Left lung (tissue), 4 donors: ENCODE measurements at regions not wholly inside any gene's neighbourhood (a gene's known extent, or its start where the extent isn't known, plus 50 kb on each side); places are given as distances from the start of the nearest gene placed in this dataset.

ENCODE experiments used
- ATAC-seq: fragments of 200-7000 bp; cut with Tn5 transposase; one replicate; pipeline ENCODE4 v1.9.1; 2020; ENCODE audit warnings: moderate library complexity
- DNase-seq, 4 donors: peaks; one replicate each; pipeline ENCODE4 v3.0.0-alpha.2; 2013 to 2020
- H3K27ac ChIP-seq, 2 donors: fragments of 200-600 bp; sonication (generic) in 1 of 2; one replicate each; pipeline versions ENCODE4 v1.5.0 to v1.8.0; 2020 to 2021
- H3K27me3 ChIP-seq, 2 donors: fragments of 200-600 bp; sonication (generic) in 1 of 2; one replicate each; pipeline versions ENCODE4 v1.5.0 to v1.8.0; 2020 to 2021
- H3K36me3 ChIP-seq, 2 donors: fragments of 200-600 bp; sonication (generic) in 1 of 2; one replicate each; pipeline versions ENCODE4 v1.5.0 to v1.8.0; 2020 to 2021
- H3K4me1 ChIP-seq, 2 donors: fragments of 200-600 bp; one replicate each; pipeline ENCODE4 v1.8.0; 2021
- H3K4me3 ChIP-seq, 2 donors: fragments of 200-600 bp; sonication (generic) in 1 of 2; one replicate each; pipeline versions ENCODE4 v1.5.0 to v1.8.0; 2020 to 2021; ENCODE audit warnings: mild to moderate bottlenecking in 1 of 2
- H3K9me3 ChIP-seq, 2 donors: fragments of 200-600 bp; sonication (generic) in 1 of 2; one replicate each; pipeline versions ENCODE4 v1.5.0 to v1.8.0; 2020 to 2021
- intact Hi-C, 2 donors: fragments of 100-400 bp; cut with DNase I; formaldehyde crosslinking; loops; one replicate each; pipeline versions ENCODE4 v1.11.2 to v1.14.2; 2022
- TF ChIP-seq, protein P1 (sequence below), 2 donors: fragments of 200-600 bp; sonication (generic) in 1 of 2; IDR thresholded peaks; one replicate each; pipeline versions ENCODE4 v1.5.0 to v1.8.0; 2021; ENCODE audit warnings: antibody characterized with exemption in 2 of 2
- donor health status: DM: no; HTN: yes; CAD: no.
- donor health status: DM: no; HTN: no; CAD: no.

DNA sequence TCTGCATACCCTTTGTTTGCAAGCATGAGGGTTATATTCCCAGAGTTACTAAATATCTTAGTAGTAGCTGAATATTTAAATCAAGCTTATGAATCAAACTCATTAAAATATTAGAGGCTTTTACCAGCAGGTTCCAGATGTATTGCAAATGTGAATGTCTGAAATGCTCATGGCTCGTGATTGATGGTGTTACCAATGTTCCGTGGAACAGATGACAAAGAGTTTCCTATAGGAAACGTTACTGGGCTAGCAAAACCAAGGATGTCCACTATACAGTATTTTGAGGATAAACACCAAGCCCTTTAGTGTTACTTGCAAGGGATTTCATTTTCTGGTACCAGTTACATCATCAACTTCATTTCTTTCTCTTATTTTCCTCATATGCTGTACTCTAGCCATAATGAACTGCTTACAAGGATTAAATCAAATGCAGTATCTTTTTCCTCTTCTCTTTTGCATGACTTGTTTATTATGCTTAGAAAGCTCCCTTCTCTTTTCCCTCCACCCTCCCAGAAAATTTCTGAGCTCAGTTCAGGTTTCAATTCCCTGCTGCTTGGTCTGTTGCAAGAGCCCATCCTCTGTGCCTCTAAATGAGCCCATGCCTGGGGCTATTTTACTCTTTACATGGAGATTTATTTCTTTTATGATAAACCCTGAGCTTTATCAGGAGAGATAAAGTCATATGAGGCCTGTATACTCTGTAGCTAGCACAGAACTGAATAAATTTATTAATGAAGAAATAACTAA is 1537.1 kb upstream of the GOT2 start:
- ATAC-seq, result no peak
- intact Hi-C loops, result no loop called here

DNA sequence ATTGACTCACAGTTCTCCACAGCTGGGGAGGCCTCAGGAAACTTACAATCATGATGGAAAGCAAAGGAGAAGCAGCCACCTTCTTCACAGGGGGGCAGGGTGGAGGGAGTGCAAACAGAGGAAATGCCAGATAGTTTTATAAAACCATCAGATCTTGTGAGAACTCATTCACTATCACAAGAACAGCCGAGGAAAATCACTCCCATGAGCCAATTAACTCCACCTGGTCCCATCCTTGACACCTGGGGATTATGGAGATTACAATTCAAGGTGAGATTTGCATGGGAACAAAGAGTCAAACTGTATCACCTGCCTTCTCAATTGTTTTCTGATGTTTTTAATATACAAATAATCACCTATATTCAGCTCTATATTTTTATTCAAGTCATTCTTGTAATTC is 1527.3 kb upstream of the GOT2 start:
- H3K9me3 ChIP-seq, result no peaks in the 10 kb centered on the region
- no peak overlapping the region for H3K4me3 ChIP-seq
- no peaks in the 10 kb centered on the region for H3K4me1 ChIP-seq
- H3K27ac ChIP-seq, result no peak overlapping the region
- DNase-seq, result no peak
- no peaks in the 10 kb centered on the region for H3K27me3 ChIP-seq
- no peak for ATAC-seq
- TF ChIP-seq, protein P1, sequence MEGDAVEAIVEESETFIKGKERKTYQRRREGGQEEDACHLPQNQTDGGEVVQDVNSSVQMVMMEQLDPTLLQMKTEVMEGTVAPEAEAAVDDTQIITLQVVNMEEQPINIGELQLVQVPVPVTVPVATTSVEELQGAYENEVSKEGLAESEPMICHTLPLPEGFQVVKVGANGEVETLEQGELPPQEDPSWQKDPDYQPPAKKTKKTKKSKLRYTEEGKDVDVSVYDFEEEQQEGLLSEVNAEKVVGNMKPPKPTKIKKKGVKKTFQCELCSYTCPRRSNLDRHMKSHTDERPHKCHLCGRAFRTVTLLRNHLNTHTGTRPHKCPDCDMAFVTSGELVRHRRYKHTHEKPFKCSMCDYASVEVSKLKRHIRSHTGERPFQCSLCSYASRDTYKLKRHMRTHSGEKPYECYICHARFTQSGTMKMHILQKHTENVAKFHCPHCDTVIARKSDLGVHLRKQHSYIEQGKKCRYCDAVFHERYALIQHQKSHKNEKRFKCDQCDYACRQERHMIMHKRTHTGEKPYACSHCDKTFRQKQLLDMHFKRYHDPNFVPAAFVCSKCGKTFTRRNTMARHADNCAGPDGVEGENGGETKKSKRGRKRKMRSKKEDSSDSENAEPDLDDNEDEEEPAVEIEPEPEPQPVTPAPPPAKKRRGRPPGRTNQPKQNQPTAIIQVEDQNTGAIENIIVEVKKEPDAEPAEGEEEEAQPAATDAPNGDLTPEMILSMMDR (IDR thresholded peaks at IDR 0.05), result no peak
- no peaks in the 10 kb centered on the region for H3K36me3 ChIP-seq
- intact Hi-C loops, result no loop called here

More for the DNA sequence above, 1537.1 kb upstream of the GOT2 start:
- no peaks in the 10 kb centered on the region for H3K36me3 ChIP-seq
- no peaks in the 10 kb centered on the region for H3K27me3 ChIP-seq
- H3K9me3 ChIP-seq, result no peaks in the 10 kb centered on the region
- H3K4me1 ChIP-seq, result no peaks in the 10 kb centered on the region
- no peak overlapping the region for H3K27ac ChIP-seq
- no peak for DNase-seq
- TF ChIP-seq, protein P1 (IDR thresholded peaks at IDR 0.05), result no peak
- no peak overlapping the region for H3K4me3 ChIP-seq

DNA sequence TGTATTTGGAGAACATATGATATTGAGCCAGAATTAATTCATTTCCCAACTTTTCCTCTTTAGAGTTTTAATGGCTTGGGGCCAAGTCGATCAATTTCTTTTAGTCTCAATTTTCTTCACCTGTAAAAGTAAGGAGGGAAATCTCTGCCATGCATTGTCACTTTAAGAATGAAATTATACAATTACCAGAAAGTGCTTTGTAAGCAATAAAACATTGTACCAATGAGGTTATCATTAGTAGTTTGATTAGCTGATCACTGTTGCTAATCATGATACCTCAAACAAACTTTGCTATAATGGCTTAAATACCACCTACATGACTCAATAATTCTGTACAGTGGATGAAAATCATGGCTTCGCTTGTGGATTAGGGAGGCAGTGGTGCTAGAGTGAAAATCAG is 1525.8 kb upstream of the GOT2 start:
- Histone ChIP-seq H3K27me3 (no peaks in the 10 kb centered on the region), H3K9me3 (no peaks in the 10 kb centered on the region), H3K27ac (no peak overlapping the region), H3K4me1 (no peaks in the 10 kb centered on the region), H3K4me3 (no peak overlapping the region), H3K36me3 (no peaks in the 10 kb centered on the region)
- DNase-seq (no peak), ATAC-seq (no peak)
- TF ChIP-seq, protein P1 (IDR thresholded peaks at IDR 0.05), result no peak
- intact Hi-C loops, result no loop called here

DNA sequence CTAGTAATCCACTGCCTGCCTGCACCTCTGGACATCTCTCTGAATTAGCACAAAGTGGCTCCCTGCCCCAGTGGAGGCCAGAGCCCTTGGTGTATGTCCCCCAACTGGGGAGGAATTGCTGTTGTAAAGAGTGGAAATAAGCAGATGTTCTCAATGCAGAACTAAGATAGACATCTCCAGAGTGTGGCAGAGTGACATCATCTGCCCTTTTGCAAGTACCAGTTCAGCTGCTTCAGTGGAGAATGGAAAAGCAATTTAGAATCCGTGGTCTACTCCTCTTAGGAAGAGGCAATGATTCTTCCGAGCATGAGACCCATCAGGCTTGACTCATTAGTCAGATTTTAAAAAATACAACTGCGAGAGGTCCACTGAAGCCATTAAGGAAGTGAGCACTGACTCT is 1512.0 kb upstream of the GOT2 start:
- intact Hi-C loops, result no loop called here
- no peak for ATAC-seq

DNA sequence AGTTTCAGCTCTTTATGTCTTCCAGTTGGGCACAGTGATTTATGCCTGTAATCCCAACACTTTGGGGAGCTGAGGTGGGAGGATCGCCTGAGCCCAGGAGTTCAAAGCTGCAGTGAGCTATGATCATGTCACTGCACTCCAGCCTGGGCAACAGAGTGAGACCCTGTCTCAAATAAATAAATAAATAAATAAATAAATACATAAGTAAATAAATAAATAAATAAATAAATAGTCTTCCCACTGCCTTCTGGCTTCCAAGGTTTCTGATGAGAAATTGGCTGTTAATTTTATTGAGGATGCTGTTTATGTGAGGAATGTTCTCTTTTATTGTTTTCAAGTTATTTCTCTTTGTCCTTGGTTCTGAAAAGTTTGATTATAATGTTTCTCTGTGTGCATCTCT is 1507.6 kb upstream of the GOT2 start:
- DNase-seq (no peak), ATAC-seq (no peak)
- Histone ChIP-seq H3K4me1 (no peaks in the 10 kb centered on the region), H3K9me3 (no peaks in the 10 kb centered on the region), H3K27ac (no peak overlapping the region), H3K36me3 (no peaks in the 10 kb centered on the region), H3K27me3 (no peaks in the 10 kb centered on the region), H3K4me3 (no peak overlapping the region)
- intact Hi-C loops, result no loop called here
- TF ChIP-seq, protein P1 (IDR thresholded peaks at IDR 0.05), result no peak

More for the DNA sequence above, 1512.0 kb upstream of the GOT2 start:
- no peak for DNase-seq
- TF ChIP-seq, protein P1 (IDR thresholded peaks at IDR 0.05), result no peak
- Histone ChIP-seq H3K27me3 (no peaks in the 10 kb centered on the region), H3K4me3 (no peak overlapping the region), H3K9me3 (no peaks in the 10 kb centered on the region), H3K36me3 (no peaks in the 10 kb centered on the region), H3K27ac (no peak overlapping the region), H3K4me1 (no peaks in the 10 kb centered on the region)
